Fibroblast of the aortic adventitia (primary cell): ENCODE measurements at regions not wholly inside any gene's neighbourhood (a gene's known extent, or its start where the extent isn't known, plus 50 kb on each side); places are given as distances from the start of the nearest gene placed in this dataset.
"Not testable (repeated sequence)": the region's sequence is repeated elsewhere in the genome, so short reads cannot be mapped to it uniquely, and the experiment has no call there.

Experiments used
- DNase-seq: peaks from one replicate; pipeline ENCODE4 v3.0.0-alpha.2; 2010; ENCODE audit warnings: low read depth
- H3K4me3 ChIP-seq: 2 replicates; pipeline ENCODE4 v1.5.1; 2011; ENCODE audit warnings: low read depth, mild to moderate bottlenecking, control low read depth, low read length, moderate library complexity
- TF ChIP-seq, protein P1 (sequence below): IDR thresholded peaks from 2 replicates; pipeline ENCODE4 v1.5.1; 2011; ENCODE audit warnings: mild to moderate bottlenecking, low read length, control low read depth, inconsistent platforms; ENCODE audit not compliant: insufficient read depth

GRCh38 chr2:153420394-153420793 is 58.2 kb downstream of the RPRM start:
- TF ChIP-seq, protein P1, sequence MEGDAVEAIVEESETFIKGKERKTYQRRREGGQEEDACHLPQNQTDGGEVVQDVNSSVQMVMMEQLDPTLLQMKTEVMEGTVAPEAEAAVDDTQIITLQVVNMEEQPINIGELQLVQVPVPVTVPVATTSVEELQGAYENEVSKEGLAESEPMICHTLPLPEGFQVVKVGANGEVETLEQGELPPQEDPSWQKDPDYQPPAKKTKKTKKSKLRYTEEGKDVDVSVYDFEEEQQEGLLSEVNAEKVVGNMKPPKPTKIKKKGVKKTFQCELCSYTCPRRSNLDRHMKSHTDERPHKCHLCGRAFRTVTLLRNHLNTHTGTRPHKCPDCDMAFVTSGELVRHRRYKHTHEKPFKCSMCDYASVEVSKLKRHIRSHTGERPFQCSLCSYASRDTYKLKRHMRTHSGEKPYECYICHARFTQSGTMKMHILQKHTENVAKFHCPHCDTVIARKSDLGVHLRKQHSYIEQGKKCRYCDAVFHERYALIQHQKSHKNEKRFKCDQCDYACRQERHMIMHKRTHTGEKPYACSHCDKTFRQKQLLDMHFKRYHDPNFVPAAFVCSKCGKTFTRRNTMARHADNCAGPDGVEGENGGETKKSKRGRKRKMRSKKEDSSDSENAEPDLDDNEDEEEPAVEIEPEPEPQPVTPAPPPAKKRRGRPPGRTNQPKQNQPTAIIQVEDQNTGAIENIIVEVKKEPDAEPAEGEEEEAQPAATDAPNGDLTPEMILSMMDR: no peak
- no peak for DNase-seq
- no peak overlapping the region for H3K4me3 ChIP-seq

DNA sequence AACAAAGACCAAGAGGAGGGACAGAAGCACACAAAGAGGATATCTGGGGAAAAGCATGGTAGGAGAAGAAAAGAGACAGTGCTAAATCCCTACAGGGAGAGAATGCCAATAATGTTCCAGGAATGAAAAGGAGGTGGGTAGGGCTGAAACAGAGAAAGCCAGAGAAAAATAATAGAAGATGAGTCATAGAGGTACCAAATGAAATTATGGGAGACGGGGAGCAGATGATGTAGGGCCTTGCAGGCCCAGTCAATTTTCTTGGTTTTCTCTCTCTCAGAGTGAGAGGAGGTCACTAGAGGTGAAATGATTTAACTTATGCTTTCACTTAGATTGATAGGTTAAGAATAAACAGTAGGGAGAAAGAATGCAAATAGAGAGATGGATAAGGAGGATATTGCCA is 61.5 kb downstream of the RPRM start:
- TF ChIP-seq, protein P1: no peak
- no peak for DNase-seq
- H3K4me3 ChIP-seq: no peak overlapping the region

- TF ChIP-seq, protein P1: no peak
- no peak for DNase-seq
- H3K4me3 ChIP-seq: no peak overlapping the region
Measured at GRCh38 chr2:153416071-153416470, 62.5 kb downstream of the RPRM start.

GRCh38 chr2:153408710-153409385 is 69.7 kb downstream of the RPRM start:
- no peak overlapping the region for H3K4me3 ChIP-seq
- TF ChIP-seq, protein P1: no peak
- no peak for DNase-seq

DNA sequence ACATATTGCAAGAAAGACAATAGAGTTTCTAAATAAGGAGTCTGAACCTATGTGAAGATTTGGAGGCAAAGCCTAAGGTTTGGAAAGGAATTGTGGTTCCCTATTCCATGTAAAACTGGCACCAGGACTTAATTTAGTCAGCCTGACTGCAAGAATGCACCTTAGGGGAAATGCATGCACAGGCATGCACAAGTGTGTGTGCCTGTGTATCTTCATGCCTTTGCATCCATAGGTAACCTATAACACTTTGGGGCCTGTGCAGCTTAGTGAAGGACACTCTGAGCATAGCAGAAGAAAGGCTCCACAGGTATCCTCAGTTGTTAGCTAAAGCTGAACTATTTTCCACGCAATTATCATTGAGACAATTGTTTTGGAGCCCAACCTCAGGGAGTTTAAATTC is 73.4 kb downstream of the RPRM start:
- H3K4me3 ChIP-seq: no peak overlapping the region
- TF ChIP-seq, protein P1: no peak
- no peak for DNase-seq

- no peak for DNase-seq
- TF ChIP-seq, protein P1: no peak
- no peak overlapping the region for H3K4me3 ChIP-seq
Measured at GRCh38 chr2:153404792-153405191, 73.8 kb downstream of the RPRM start.

DNA sequence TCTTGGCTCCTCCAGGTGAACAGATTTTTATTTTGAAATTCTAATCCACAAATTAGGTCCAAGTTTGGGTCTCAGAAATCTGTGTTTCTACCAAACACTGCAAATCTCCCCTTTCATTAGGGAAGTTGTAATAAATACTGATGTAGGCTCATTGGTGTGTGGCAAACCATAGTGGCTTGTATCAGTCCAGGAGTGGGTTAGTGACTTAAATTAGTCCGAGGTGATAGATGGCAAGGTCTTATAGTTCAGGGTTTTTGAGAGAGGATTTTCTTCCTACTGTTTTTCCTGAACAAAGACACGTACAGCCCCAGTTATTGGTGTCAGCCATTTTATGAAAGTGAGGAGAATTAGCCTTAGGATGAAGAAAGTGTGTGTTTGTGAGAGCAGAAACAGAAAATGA is 74.6 kb downstream of the RPRM start:
- no peak overlapping the region for H3K4me3 ChIP-seq
- DNase-seq: no peak
- TF ChIP-seq, protein P1: no peak

GRCh38 chr2:153403352-153403751 is 75.2 kb downstream of the RPRM start:
- H3K4me3 ChIP-seq, DNase-seq: not testable (repeated sequence)
